HL-60 (cell line): ENCODE measurements at regions not wholly inside any gene's neighbourhood (a gene's known extent, or its start where the extent isn't known, plus 50 kb on each side); places are given as distances from the start of the nearest gene placed in this dataset.

Experiments used
- DNase-seq, 2 experiments: peaks; one replicate each; pipeline ENCODE4 v3.0.0-alpha.2; 2010 to 2020; ENCODE audit warnings: low read depth in 1 of 2, low spot score in 1 of 2
- H3K27ac ChIP-seq: fragments of 250-450 bp; sonication (Bioruptor Pico); replicated peaks from 2 replicates; pipeline ENCODE4 v1.5.1; 2020; ENCODE audit warnings: mild to moderate bottlenecking, moderate library complexity
- H3K27me3 ChIP-seq: fragments of 250-450 bp; sonication (Bioruptor Pico); 2 replicates; pipeline ENCODE4 v1.5.1; 2021; ENCODE audit warnings: mild to moderate bottlenecking, moderate library complexity; ENCODE audit not compliant: insufficient read depth, poor library complexity, severe bottlenecking
- H3K4me3 ChIP-seq: replicated peaks from 2 replicates; pipeline ENCODE4 v1.5.1; 2011; ENCODE audit warnings: mild to moderate bottlenecking, control low read depth, low read length; ENCODE audit not compliant: insufficient read depth
- GABPA ChIP-seq: IDR thresholded peaks from 2 replicates; pipeline ENCODE4 v1.6.1; 2012; ENCODE audit warnings: low read depth
- POLR2AphosphoS5 ChIP-seq: IDR thresholded peaks from 2 replicates; pipeline ENCODE4 v1.6.1; 2012; ENCODE audit warnings: low read depth
- SPI1 ChIP-seq: IDR thresholded peaks from 2 replicates; pipeline ENCODE4 v1.6.1; 2012; ENCODE audit warnings: low read depth, mild to moderate bottlenecking, borderline replicate concordance
- TF ChIP-seq, protein P1 (sequence below): IDR thresholded peaks from 2 replicates; pipeline ENCODE4 v1.6.1; 2012; ENCODE audit warnings: low read depth; ENCODE audit not compliant: insufficient replicate concordance
- TF ChIP-seq, protein P2 (sequence below): IDR thresholded peaks from one replicate; pipeline ENCODE4 v1.5.1; 2011; ENCODE audit warnings: low read length, control low read depth, inconsistent platforms; ENCODE audit not compliant: insufficient read depth

DNA sequence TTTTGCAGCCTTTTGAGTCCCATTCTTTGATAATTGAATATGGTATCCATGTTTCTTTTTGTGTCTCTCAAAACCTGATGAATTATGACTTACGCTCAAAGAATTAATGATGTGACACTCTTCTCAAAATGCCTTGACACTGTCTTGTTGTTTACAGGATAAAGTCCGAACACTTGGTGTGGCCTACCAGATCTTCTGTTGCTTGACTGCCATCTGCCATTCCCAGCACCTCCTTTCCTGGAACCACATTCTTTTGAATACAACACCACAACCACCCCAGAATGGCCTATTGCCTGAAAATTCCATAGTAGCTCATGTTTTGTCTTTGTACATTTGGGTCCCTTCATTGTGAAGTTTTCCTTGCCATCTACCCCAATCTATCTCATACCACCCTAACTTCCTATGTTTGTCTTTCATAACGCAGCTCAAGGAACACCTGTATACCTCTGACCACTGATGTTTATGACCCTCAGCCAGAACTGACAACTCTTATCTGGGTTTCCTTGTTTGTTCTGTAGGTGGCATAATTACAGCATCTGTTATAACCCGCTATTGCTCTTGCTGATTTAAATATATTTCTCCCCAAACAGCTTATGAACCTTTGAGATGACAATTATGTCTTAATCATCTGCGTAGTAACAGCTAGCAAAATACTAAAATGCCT lies 991.3 kb downstream of the RAB28 start:
- Histone ChIP-seq H3K27me3 (no peaks in the 10 kb centered on the region), H3K4me3 (no peak overlapping the region), H3K27ac (no peak overlapping the region)
- DNase-seq = no peak
- TF ChIP-seq POLR2AphosphoS5 (no peak), SPI1 (no peak), GABPA (no peak)

DNA sequence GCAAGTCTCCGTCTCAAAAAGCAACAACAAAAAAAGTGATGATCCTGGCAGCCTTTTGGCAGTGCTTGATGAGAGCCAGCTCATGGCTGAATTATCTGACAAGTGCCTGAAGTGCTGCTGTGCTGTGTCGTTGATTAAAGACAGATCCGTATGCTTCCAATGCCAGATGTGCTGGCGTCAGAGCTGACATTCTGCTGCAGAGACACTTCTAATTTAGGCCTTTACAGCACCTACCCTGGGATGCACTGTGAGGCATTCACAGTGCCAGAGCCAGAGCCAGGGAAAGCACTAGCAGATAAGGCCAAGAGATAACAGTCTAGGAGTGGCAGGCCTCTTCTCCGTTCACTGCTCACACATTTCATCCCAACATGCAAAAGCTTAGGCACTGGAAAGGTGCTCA lies 995.5 kb downstream of the RAB28 start:
- Histone ChIP-seq H3K27ac (no peak overlapping the region), H3K4me3 (no peak overlapping the region), H3K27me3 (no peaks in the 10 kb centered on the region)
- DNase-seq = no peak
- TF ChIP-seq, protein P1, sequence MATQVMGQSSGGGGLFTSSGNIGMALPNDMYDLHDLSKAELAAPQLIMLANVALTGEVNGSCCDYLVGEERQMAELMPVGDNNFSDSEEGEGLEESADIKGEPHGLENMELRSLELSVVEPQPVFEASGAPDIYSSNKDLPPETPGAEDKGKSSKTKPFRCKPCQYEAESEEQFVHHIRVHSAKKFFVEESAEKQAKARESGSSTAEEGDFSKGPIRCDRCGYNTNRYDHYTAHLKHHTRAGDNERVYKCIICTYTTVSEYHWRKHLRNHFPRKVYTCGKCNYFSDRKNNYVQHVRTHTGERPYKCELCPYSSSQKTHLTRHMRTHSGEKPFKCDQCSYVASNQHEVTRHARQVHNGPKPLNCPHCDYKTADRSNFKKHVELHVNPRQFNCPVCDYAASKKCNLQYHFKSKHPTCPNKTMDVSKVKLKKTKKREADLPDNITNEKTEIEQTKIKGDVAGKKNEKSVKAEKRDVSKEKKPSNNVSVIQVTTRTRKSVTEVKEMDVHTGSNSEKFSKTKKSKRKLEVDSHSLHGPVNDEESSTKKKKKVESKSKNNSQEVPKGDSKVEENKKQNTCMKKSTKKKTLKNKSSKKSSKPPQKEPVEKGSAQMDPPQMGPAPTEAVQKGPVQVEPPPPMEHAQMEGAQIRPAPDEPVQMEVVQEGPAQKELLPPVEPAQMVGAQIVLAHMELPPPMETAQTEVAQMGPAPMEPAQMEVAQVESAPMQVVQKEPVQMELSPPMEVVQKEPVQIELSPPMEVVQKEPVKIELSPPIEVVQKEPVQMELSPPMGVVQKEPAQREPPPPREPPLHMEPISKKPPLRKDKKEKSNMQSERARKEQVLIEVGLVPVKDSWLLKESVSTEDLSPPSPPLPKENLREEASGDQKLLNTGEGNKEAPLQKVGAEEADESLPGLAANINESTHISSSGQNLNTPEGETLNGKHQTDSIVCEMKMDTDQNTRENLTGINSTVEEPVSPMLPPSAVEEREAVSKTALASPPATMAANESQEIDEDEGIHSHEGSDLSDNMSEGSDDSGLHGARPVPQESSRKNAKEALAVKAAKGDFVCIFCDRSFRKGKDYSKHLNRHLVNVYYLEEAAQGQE = no peak
- TF ChIP-seq POLR2AphosphoS5 = no peak
- no peak for TF ChIP-seq GABPA
- TF ChIP-seq, protein P2, sequence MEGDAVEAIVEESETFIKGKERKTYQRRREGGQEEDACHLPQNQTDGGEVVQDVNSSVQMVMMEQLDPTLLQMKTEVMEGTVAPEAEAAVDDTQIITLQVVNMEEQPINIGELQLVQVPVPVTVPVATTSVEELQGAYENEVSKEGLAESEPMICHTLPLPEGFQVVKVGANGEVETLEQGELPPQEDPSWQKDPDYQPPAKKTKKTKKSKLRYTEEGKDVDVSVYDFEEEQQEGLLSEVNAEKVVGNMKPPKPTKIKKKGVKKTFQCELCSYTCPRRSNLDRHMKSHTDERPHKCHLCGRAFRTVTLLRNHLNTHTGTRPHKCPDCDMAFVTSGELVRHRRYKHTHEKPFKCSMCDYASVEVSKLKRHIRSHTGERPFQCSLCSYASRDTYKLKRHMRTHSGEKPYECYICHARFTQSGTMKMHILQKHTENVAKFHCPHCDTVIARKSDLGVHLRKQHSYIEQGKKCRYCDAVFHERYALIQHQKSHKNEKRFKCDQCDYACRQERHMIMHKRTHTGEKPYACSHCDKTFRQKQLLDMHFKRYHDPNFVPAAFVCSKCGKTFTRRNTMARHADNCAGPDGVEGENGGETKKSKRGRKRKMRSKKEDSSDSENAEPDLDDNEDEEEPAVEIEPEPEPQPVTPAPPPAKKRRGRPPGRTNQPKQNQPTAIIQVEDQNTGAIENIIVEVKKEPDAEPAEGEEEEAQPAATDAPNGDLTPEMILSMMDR = no peak
- no peak for TF ChIP-seq SPI1

DNA sequence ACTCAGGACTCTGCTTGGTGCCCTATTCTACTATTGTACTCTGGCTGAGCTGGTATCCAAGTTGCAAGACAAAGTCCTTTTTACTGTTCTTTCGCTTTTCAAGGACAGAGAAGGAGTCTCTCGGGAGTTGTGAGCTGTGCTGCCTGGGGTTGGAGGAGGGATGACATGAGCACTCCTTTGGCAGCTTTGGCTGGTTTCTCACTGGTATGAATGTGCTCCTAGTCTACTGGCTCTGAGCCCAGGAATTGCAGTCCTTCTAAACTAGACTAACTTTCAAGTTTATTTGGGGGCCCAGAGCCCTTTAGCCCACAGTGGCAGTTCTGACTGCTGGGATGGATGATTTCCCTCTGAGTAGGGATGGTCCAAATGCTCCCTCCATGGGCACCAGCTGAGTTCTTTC lies 997.1 kb downstream of the RAB28 start:
- Histone ChIP-seq H3K27ac (no peak overlapping the region), H3K27me3 (no peaks in the 10 kb centered on the region), H3K4me3 (no peak overlapping the region)
- DNase-seq = no peak
- no peak for TF ChIP-seq GABPA
- TF ChIP-seq, protein P2 = no peak

DNA sequence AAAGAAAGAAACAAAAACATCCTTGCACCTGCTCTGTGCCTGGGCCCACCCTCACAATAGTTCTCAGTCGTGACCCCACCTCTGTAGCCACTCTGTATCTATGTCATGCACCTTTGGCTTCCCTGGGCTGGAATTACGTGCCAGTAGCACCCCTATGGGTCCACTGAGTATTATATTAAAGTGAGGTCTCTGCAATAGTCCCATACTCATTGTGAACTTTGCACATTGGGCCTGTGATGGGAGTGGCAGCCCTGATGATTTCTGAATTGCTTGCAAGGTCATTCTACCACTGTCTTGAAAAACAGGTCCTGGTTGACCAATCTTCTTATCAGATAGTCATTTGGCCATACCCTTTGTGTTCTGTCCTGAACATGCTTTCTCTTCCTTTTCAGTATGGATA lies 1012.1 kb downstream of the RAB28 start:
- Histone ChIP-seq H3K27me3 (no peaks in the 10 kb centered on the region), H3K4me3 (no peak overlapping the region), H3K27ac (no peak overlapping the region)
- TF ChIP-seq SPI1 (no peak), POLR2AphosphoS5 (no peak), GABPA (no peak)
- TF ChIP-seq, protein P1 = no peak
- TF ChIP-seq, protein P2 = no peak
- no peak for DNase-seq
